ENCODE measurements at regions not wholly inside any gene's neighbourhood (a gene's known extent, or its start where the extent isn't known, plus 50 kb on each side); places are given as distances from the start of the nearest gene placed in this dataset.

GRCh38 chr2:18771212-18771611, 181.8 kb upstream of the NT5C1B start:
- H3K79me2 ChIP-seq (ENCODE audit: insufficient read depth, low read length): no peaks in the 10 kb centered on the region
- H3K9ac ChIP-seq (ENCODE audit: low read depth, low read length, poor library complexity, severe bottlenecking): no peak overlapping the region
- no peaks in the 10 kb centered on the region for H3K36me3 ChIP-seq (ENCODE audit: insufficient read depth, low read length)
- no peak overlapping the region for H3K4me3 ChIP-seq (ENCODE audit: low read length, poor library complexity, severe bottlenecking)
- no peaks in the 10 kb centered on the region for H4K20me1 ChIP-seq (ENCODE audit: insufficient read depth, low read length, poor library complexity, severe bottlenecking)
- no peaks in the 10 kb centered on the region for H3K9me2 ChIP-seq (replicated peaks; ENCODE audit: low read depth, low read length)
- H3K9me3 ChIP-seq (ENCODE audit: insufficient read depth, low read depth, low read length): no peaks in the 10 kb centered on the region
- no peaks in the 10 kb centered on the region for H3F3A ChIP-seq (ENCODE audit: low read depth)
- H3K27me3 ChIP-seq (ENCODE audit: insufficient read depth, low read length, poor library complexity, severe bottlenecking): no peaks in the 10 kb centered on the region
- no peaks in the 10 kb centered on the region for H3K4me1 ChIP-seq (ENCODE audit: insufficient read depth, low read length, poor library complexity, severe bottlenecking)
- no peak overlapping the region for H2AFZ ChIP-seq (ENCODE audit: low read length)
- TF ChIP-seq EZH2phosphoT487 (IDR thresholded peaks at IDR 0.05; ENCODE audit: borderline replicate concordance) (no peak), CTCF (conservative IDR thresholded peaks at IDR 0.05; ENCODE audit: low read length) (no peak)
- H3K4me2 ChIP-seq (ENCODE audit: low read depth, low read length, poor library complexity, severe bottlenecking): no peak overlapping the region

GRCh38 chr2:18763338-18763737, 174.0 kb upstream of the NT5C1B start:
- Histone ChIP-seq H3K9me3 (ENCODE audit: insufficient read depth, low read depth, low read length) (no peaks in the 10 kb centered on the region), H3K9me2 (replicated peaks; ENCODE audit: low read depth, low read length) (no peaks in the 10 kb centered on the region)

GRCh38 chr2:18762667-18763066, 173.3 kb upstream of the NT5C1B start:
- Histone ChIP-seq H2AFZ (ENCODE audit: low read length) (no peak overlapping the region), H3K4me2 (ENCODE audit: low read depth, low read length, poor library complexity, severe bottlenecking) (no peak overlapping the region), H3K9ac (ENCODE audit: low read depth, low read length, poor library complexity, severe bottlenecking) (no peak overlapping the region), H3K4me3 (ENCODE audit: low read length, poor library complexity, severe bottlenecking) (no peak overlapping the region), H3K9me2 (replicated peaks; ENCODE audit: low read depth, low read length) (no peaks in the 10 kb centered on the region), H3K9me3 (ENCODE audit: insufficient read depth, low read depth, low read length) (no peaks in the 10 kb centered on the region), H3K36me3 (ENCODE audit: insufficient read depth, low read length) (no peaks in the 10 kb centered on the region), H4K20me1 (ENCODE audit: insufficient read depth, low read length, poor library complexity, severe bottlenecking) (no peaks in the 10 kb centered on the region), H3F3A (ENCODE audit: low read depth) (no peaks in the 10 kb centered on the region), H3K27me3 (ENCODE audit: insufficient read depth, low read length, poor library complexity, severe bottlenecking) (no peaks in the 10 kb centered on the region), H3K79me2 (ENCODE audit: insufficient read depth, low read length) (no peaks in the 10 kb centered on the region), H3K4me1 (ENCODE audit: insufficient read depth, low read length, poor library complexity, severe bottlenecking) (no peaks in the 10 kb centered on the region)
- TF ChIP-seq CTCF (conservative IDR thresholded peaks at IDR 0.05; ENCODE audit: low read length) (no peak), EZH2phosphoT487 (IDR thresholded peaks at IDR 0.05; ENCODE audit: borderline replicate concordance) (no peak)

More at GRCh38 chr2:18763338-18763737, 174.0 kb upstream of the NT5C1B start:
- no peaks in the 10 kb centered on the region for H3K4me1 ChIP-seq (ENCODE audit: insufficient read depth, low read length, poor library complexity, severe bottlenecking)
- H2AFZ ChIP-seq (ENCODE audit: low read length): no peak overlapping the region
- no peaks in the 10 kb centered on the region for H3K79me2 ChIP-seq (ENCODE audit: insufficient read depth, low read length)
- H3K4me2 ChIP-seq (ENCODE audit: low read depth, low read length, poor library complexity, severe bottlenecking): no peak overlapping the region
- H4K20me1 ChIP-seq (ENCODE audit: insufficient read depth, low read length, poor library complexity, severe bottlenecking): no peaks in the 10 kb centered on the region
- no peak overlapping the region for H3K4me3 ChIP-seq (ENCODE audit: low read length, poor library complexity, severe bottlenecking)
- H3K27me3 ChIP-seq (ENCODE audit: insufficient read depth, low read length, poor library complexity, severe bottlenecking): no peaks in the 10 kb centered on the region
- no peak for TF ChIP-seq CTCF (conservative IDR thresholded peaks at IDR 0.05; ENCODE audit: low read length)
- no peak for TF ChIP-seq EZH2phosphoT487 (IDR thresholded peaks at IDR 0.05; ENCODE audit: borderline replicate concordance)
- H3F3A ChIP-seq (ENCODE audit: low read depth): no peaks in the 10 kb centered on the region
- H3K9ac ChIP-seq (ENCODE audit: low read depth, low read length, poor library complexity, severe bottlenecking): no peak overlapping the region
- no peaks in the 10 kb centered on the region for H3K36me3 ChIP-seq (ENCODE audit: insufficient read depth, low read length)

Data from Loucy (cell line).